ENCODE measurements at regions not wholly inside any gene's neighbourhood (a gene's known extent, or its start where the extent isn't known, plus 50 kb on each side); places are given as distances from the start of the nearest gene placed in this dataset.

DNA sequence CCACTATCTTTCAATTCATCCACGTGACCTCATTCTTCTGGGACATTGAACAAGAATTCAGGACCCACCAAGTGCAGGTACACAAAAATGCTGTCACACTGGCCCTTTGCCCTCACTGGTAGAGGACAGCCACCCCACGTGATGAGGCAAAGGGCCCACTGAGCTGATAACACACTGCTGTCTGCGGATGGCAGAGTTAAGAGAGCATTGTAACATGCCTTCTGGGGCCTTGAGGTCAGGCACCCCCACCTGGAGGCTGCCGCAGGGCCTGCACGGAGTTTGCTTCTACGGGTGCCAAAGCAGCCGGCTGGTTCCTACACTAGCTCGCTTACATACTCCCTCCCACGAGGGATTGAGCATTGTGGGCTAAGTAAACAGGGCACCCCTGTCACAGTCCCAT, 101.0 kb downstream of the LRIG3 start:
- DNase-seq: no peak

DNA sequence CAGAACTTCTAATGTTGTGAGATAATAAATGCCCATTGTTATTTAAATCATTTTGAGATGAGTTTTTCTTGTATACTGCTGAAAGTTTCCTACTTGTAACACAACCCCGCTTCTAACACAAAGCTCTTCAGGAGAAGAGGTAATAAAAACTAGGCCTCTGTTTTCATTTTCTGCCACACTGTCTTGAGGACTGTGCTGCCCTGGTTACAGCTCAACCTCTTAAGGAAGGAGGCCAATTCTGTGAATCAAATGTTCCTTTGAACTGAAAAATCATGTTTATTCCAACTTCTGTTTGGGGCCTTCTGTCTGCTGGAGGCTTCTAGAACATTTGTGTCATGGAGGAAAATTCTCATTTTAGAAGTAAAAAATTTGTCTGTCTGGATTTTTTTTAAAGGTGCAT, 100.3 kb downstream of the LRIG3 start:
- DNase-seq: no peak
